ENCODE measurements at regions not wholly inside any gene's neighbourhood (a gene's known extent, or its start where the extent isn't known, plus 50 kb on each side); places are given as distances from the start of the nearest gene placed in this dataset.
A peak's percentile ranks its signal among the peaks of the same experiment; 100 is the strongest.

DNA sequence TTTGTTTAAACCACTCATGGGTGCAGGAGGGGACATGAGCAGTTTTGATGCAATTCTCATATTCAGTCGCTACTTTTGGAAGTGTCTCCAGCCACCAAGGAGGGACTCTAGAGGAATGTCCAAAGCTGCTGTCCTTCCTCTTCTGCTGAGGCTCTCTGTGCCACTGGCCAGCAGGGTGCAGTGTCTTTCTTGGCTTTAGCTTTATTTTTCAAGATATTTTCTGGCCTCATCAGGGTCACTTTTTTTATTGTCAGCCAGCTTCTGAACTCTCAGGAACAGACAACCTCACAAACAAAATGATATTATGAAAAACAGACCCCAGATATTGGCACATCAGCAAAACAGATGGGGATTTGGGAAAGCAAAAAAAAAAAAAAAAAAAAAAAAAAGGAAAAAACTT is 289.3 kb upstream of the ZSWIM2 start:
- DNase-seq (ENCODE audit: low read depth in 2 of 2): peak; percentile 75 to 78

DNA sequence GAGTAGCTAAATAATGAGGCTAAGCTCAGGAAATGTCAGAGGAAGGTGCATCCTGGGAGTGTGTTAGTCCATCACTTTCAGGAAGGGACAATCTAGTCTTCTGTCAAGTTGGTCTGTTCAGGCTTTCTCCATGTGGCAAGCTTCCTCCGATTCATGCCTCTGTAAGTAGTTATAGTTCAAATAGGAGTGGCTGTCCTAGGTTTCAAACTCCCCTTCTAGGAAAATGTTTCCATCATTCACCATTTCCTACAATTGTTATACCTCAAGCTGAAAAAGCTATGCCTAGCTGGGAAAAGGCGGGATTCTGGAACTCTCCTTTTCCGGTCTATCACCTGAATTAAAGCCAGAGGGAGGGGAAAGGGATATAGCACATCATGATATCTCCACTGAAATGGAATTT is 287.7 kb upstream of the ZSWIM2 start:
- peak; percentile 88 to 97 for DNase-seq (ENCODE audit: low read depth in 2 of 2)

DNA sequence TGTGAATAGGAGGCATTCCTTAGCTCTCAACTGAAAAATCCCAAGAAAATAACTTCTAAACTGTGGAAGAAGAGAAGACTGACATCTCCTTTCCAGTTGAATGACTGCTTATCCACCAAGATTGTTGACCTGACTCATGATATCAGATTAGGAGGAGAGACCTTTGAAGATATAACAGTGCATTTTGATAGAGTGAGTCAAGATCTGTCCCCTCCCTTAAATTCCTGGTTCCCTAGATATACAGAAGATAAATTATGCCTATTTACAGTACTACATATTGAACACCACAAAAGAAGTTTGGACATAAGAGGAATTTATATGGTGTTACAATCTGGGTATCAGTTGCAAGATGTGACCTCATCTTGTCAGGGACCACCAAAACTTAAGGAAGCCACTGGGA is 285.3 kb upstream of the ZSWIM2 start:
- no peak for DNase-seq (ENCODE audit: low read depth in 2 of 2)

DNA sequence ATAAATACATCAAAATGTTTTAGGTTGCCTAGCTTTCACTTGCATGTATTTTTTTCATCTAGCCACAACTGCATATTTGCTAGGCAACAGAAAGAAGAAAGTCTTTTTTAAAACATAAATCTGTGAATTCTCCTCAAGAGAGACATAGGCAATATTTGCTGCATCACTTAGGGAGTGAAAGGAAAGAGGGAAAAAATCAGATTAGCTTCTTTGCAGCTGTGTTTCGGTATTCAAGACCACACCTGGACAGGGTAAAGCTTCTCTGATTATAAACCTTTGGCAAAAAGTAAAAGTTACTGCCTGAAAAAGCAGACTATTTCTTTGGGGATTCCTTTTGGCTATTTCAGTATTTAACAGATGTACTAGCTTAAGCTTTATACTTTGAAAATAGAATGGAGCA is 280.9 kb upstream of the ZSWIM2 start:
- DNase-seq (ENCODE audit: low read depth in 2 of 2): no peak

GRCh38 chr2:187129306-187129705 is 280.3 kb upstream of the ZSWIM2 start:
- DNase-seq (ENCODE audit: low read depth in 2 of 2): no peak

DNA sequence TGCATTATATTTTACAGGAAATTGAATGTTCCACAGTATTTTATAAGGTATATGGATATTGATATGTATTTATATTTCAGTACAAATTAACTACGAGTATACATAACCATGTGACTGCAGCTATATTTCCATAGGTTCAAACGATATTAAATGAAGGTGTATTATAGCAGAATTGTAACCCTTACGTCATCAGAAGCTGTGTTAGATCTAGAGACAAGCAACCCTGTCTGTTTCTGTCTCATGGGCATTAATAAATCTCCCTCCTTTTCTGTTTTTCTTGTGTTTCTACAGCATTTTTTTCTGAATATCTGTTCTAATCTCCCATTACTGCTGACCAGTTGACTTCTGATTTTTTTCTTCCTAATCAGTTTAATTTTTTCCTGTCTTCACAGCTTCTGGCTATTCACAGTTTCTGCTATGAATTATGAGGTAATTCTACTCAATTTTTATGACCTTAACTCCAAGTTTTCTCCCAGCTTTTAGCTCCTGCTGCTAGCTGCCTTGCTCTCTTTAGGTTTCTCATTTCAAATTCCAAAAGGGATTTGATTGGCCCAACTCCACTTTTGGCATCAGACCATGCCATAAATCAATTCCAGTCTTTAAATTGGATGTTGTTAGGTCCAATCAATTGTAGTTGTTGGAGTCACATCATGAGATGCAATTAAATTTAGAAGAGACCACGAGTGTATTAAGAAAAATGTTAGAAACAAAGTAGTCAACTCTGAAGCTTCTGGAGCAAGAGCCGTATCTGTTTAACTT is 277.5 kb upstream of the ZSWIM2 start:
- DNase-seq (ENCODE audit: low read depth in 2 of 2): peak in 1 of 2 donors; percentile 26

DNA sequence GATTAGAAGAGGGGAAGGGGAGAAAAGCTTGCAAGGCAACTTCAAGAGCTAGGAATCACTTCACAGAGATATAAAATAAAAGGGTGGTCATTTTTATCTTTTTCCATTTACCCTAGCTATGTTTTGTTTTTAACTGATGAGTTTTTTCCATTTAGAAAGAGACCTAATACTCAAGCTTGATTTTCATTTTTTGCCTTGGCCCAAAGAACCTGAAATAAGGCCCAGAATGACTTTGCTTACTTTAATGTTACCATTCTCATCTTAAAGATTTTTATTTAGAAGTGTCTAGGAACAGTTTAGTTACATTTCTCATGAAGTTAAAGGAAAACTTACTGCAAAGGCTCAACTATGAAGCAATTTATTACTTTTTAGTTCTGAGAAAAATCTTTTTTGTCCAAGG is 276.3 kb upstream of the ZSWIM2 start:
- DNase-seq (ENCODE audit: low read depth in 2 of 2): no peak

- DNase-seq (ENCODE audit: low read depth in 2 of 2): no peak
Measured at GRCh38 chr2:187124529-187124928, 275.6 kb upstream of the ZSWIM2 start.

GRCh38 chr2:187118331-187119099 is 269.5 kb upstream of the ZSWIM2 start:
- peak; percentile 37 to 75 for DNase-seq (ENCODE audit: low read depth in 2 of 2)

DNA sequence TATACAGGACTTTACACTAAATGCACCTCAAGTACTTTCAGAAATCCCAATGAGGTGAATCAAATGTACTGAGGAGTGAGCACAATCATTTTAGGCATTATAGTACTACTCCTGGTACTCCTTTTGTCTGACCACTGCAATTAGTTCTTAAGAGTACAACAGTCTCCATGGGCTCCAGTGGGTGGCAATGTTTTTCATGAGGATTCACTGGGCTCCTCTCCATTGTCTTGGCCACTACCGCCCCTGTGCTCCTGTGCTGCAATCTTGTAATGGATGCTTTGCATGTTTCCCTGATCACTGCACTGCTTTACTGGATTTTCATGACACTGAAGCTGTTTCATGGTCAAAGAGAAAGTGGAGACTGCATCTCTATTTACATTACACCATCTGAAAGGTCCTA is 268.5 kb upstream of the ZSWIM2 start:
- no peak for DNase-seq (ENCODE audit: low read depth in 2 of 2)

GRCh38 chr2:187115627-187116026 is 266.7 kb upstream of the ZSWIM2 start:
- no peak for DNase-seq (ENCODE audit: low read depth in 2 of 2)

DNA sequence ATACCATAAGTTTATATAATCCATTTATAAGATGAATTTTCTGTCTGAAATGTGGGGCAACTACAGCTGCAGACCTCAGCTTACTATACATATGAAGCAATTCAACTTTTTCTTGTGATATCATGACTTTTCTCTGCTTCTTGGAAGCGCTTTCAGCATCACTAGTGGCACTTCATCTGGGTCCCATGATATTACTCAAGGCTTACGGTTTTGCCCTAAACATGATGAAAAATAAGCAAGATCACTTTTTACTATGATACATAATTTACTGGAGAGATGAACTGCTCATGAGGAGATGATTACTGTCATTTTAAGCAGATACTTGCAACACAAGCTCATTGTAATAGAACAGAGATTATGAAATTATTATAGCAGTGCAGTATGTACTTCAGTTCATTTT is 258.0 kb upstream of the ZSWIM2 start:
- no peak for DNase-seq (ENCODE audit: low read depth in 2 of 2)

DNA sequence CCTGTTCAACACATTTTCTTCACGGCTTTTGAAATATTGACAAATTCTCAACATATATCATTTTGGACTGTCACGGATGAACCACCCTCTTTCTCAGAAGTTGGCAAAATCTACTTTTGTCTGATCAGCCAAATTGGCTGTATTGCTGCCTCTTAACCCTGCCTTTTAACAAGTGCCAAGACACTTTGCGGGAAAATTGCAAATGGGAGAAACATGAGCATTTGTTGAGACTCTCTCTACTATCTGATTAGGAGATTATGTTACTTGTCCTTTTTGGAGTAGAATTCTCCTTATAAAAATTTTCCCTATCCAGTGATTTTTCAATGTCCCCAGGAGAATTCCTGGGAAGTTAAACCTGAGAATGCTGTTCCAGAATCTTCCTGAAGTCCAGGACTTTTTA is 256.2 kb upstream of the ZSWIM2 start:
- no peak for DNase-seq (ENCODE audit: low read depth in 2 of 2)

GRCh38 chr2:187102381-187102780 is 253.4 kb upstream of the ZSWIM2 start:
- DNase-seq (ENCODE audit: low read depth in 2 of 2): no peak

DNA sequence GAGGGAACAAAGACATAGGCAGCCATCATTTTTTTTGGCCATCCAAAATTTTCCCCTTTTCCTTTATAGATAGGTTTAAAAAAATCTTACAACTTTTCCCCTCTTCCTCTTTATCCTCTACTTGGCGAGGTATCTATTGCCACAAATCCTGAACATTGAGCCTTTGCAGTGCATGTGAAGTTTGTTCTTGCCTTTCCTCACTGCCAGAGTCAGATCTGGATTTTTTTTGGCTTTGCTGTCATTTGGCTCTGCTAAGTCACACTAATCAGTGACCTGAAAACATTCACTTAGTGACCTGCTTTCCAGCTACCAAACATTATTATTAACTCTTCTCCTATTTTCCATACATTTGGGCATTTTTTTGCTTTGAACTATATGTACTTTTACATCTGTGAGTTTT is 249.2 kb upstream of the ZSWIM2 start:
- no peak for DNase-seq (ENCODE audit: low read depth in 2 of 2)

DNA sequence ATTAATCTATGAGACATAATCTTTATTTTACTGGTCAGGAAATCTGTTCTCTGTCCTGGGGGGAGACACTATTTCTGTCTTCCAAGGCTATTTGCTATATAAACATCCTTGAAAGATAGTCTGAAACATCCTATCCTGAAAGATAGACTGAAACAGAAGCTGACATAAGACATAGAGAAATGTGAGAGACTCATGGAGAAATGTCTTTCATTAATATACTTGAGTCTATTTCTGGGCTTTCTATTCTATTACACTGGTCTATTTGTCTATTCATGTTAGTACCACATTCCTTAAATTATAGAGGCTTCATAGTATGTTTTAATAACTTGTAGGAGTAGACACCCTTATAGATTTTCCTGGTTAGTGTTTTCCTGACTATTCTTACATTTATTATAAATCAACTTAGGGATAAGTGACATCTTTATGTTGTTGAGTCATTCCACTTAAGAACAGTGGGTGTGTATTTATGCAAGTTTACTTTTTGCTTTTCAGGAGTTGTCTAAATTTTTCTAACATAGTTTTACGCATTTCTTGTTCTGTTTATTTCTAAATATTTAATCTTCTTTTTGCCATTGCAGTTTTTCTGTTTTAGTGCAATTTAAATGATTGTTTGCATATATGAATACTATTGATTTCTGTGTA is 244.9 kb upstream of the ZSWIM2 start:
- no peak for DNase-seq (ENCODE audit: low read depth in 2 of 2)

- no peak for DNase-seq (ENCODE audit: low read depth in 2 of 2)
Measured at GRCh38 chr2:187091664-187092063, 242.7 kb upstream of the ZSWIM2 start.

- DNase-seq (ENCODE audit: low read depth in 2 of 2): no peak
Measured at GRCh38 chr2:187084524-187084923, 235.6 kb upstream of the ZSWIM2 start.

DNA sequence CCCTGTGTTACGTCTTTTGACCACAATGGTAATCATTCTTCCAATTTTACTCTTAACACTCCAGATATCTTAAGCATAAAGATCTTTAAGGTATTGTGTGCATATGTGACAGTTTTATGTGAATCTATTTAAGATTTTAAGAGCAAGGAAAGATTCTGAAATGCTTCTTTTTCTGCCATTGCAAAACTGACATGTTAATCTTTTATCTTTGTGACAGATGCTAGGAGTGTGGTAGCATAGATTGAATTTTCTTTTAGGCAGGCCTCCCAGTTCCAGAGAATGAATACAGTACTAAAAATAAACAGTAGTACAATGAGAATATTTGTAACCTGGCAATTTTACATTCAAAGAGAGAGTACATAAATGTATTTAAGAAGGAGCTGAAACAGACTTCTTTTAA is 232.5 kb upstream of the ZSWIM2 start:
- DNase-seq (ENCODE audit: low read depth in 2 of 2): no peak

DNA sequence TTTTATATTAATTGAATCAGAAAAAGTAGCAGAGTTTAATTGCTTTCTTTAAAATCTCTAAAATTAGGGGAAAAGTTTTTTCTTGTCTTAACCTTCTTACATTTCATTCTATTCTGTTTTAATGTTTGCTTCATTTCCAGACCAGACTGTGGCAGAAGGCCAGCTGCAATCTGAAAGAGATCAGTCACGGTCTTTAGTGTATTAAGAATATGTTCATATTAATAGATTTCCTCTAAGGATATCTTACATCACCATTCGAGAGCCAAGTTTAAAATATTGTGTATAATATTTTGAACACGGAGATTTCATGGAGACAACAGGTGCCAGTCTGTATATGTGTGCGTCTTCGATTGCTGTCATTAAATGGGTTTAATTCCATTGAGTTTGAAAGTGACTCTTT is 230.9 kb upstream of the ZSWIM2 start:
- DNase-seq (ENCODE audit: low read depth in 2 of 2): no peak

GRCh38 chr2:187078297-187078696 is 229.3 kb upstream of the ZSWIM2 start:
- peak; percentile 3 to 14 for DNase-seq (ENCODE audit: low read depth in 2 of 2)

- no peak for DNase-seq (ENCODE audit: low read depth in 2 of 2)
Measured at GRCh38 chr2:187075671-187076070, 226.7 kb upstream of the ZSWIM2 start.

- DNase-seq (ENCODE audit: low read depth in 2 of 2): peak in 1 of 2 donors; percentile 5
Measured at GRCh38 chr2:187075199-187075635, 226.2 kb upstream of the ZSWIM2 start.
